ENCODE measurements at regions not wholly inside any gene's neighbourhood (a gene's known extent, or its start where the extent isn't known, plus 50 kb on each side); places are given as distances from the start of the nearest gene placed in this dataset.

DNA sequence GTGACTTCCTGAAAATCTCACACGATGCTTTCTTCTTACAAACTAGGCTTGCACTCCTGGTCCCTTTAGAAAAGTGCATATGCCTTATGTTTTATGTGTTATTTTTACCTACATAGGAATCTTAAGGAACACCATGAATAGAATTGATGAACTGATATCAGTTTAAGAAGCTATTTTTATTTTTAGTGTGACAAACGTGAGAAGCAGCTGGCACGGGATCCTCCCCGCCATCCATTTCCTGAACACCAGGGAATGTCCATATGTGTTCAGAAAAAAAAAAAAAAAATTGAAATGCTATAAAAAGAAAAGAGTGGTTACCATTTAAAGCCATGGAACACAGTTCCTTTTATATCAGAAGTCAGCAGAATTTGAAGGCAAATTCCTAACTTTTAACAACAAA is 1096.1 kb upstream of the PRKX start:
- dilution Hi-C loops (cut with MboI; ENCODE audit: extremely low pct_ligation_motif_present, low sequenced_read_pairs): no loop called here
- Histone ChIP-seq H3K4me3 (ENCODE audit: control insufficient read depth in 2 of 3, extremely low read depth in 1 of 3, insufficient read depth in 2 of 3, low read depth in 1 of 3, low read length in 3 of 3) (no peak overlapping the region), H3K36me3 (ENCODE audit: control insufficient read depth in 2 of 2, extremely low read depth in 1 of 2, insufficient read depth in 2 of 2, low read length in 2 of 2) (no peaks in the 10 kb centered on the region), H3K4me1 (ENCODE audit: control insufficient read depth, extremely low read depth, insufficient read depth, low read length) (no peaks in the 10 kb centered on the region), H2AFZ (ENCODE audit: control insufficient read depth, low read length) (no peak overlapping the region), H3K27me3 (ENCODE audit: control insufficient read depth, extremely low read depth, insufficient read depth, low read length) (no peaks in the 10 kb centered on the region), H3K4me2 (ENCODE audit: control insufficient read depth, extremely low read depth, insufficient read depth, low read depth, low read length) (no peak overlapping the region), H3K9me3 (ENCODE audit: control insufficient read depth, low read depth, low read length) (no peaks in the 10 kb centered on the region), H3K9me1 (ENCODE audit: control insufficient read depth, extremely low read depth, insufficient read depth, low read length) (no peaks in the 10 kb centered on the region), H3K9ac (ENCODE audit: control insufficient read depth, extremely low read depth, insufficient read depth, low read length) (no peak overlapping the region), H4K20me1 (ENCODE audit: control insufficient read depth, extremely low read depth, insufficient read depth, low read length) (no peaks in the 10 kb centered on the region), H3K79me2 (ENCODE audit: control insufficient read depth, insufficient read depth, low read length) (no peaks in the 10 kb centered on the region), H3K27ac (ENCODE audit: control insufficient read depth, insufficient read depth, low read length) (no peak overlapping the region)
- DNase-seq (ENCODE audit: low read depth, low spot score): no peak
- no peak for TF ChIP-seq EZH2 (IDR thresholded peaks at IDR 0.05; ENCODE audit: low read length)
- TF ChIP-seq, protein P1, sequence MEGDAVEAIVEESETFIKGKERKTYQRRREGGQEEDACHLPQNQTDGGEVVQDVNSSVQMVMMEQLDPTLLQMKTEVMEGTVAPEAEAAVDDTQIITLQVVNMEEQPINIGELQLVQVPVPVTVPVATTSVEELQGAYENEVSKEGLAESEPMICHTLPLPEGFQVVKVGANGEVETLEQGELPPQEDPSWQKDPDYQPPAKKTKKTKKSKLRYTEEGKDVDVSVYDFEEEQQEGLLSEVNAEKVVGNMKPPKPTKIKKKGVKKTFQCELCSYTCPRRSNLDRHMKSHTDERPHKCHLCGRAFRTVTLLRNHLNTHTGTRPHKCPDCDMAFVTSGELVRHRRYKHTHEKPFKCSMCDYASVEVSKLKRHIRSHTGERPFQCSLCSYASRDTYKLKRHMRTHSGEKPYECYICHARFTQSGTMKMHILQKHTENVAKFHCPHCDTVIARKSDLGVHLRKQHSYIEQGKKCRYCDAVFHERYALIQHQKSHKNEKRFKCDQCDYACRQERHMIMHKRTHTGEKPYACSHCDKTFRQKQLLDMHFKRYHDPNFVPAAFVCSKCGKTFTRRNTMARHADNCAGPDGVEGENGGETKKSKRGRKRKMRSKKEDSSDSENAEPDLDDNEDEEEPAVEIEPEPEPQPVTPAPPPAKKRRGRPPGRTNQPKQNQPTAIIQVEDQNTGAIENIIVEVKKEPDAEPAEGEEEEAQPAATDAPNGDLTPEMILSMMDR (optimal IDR thresholded peaks at IDR 0.05 in 1 of 3, IDR thresholded peaks at IDR 0.05 in 1 of 3, conservative IDR thresholded peaks at IDR 0.05 in 1 of 3; ENCODE audit: extremely low read depth in 1 of 3, insufficient read depth in 2 of 3, low read length in 3 of 3): no peak
- FAIRE-seq: no peak

DNA sequence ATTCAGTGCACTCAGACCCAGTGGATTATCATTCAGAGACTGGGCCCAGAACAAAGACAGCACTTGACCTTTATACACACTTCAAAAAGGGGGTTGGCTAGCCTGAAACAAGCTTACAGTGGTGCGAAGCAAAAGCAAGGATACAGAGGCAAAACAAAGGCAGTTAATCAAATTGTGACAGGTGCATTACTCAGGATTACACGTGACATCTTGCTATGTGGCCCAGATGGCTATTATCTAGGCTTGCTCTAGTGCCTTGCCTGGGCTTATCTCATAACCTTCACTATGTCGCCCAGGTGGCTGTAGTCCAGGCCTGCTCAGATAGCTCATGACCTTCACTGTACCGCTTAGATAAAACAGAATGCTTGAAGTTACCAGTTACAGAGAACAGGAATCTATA is 1092.1 kb upstream of the PRKX start:
- Histone ChIP-seq H3K4me3 (ENCODE audit: control insufficient read depth in 2 of 3, extremely low read depth in 1 of 3, insufficient read depth in 2 of 3, low read depth in 1 of 3, low read length in 3 of 3) (no peak overlapping the region), H3K9me3 (ENCODE audit: control insufficient read depth, low read depth, low read length) (no peaks in the 10 kb centered on the region), H3K4me1 (ENCODE audit: control insufficient read depth, extremely low read depth, insufficient read depth, low read length) (no peaks in the 10 kb centered on the region), H2AFZ (ENCODE audit: control insufficient read depth, low read length) (no peak overlapping the region), H4K20me1 (ENCODE audit: control insufficient read depth, extremely low read depth, insufficient read depth, low read length) (no peaks in the 10 kb centered on the region), H3K79me2 (ENCODE audit: control insufficient read depth, insufficient read depth, low read length) (no peaks in the 10 kb centered on the region), H3K9me1 (ENCODE audit: control insufficient read depth, extremely low read depth, insufficient read depth, low read length) (no peaks in the 10 kb centered on the region), H3K36me3 (ENCODE audit: control insufficient read depth in 2 of 2, extremely low read depth in 1 of 2, insufficient read depth in 2 of 2, low read length in 2 of 2) (no peaks in the 10 kb centered on the region), H3K9ac (ENCODE audit: control insufficient read depth, extremely low read depth, insufficient read depth, low read length) (no peak overlapping the region), H3K27ac (ENCODE audit: control insufficient read depth, insufficient read depth, low read length) (no peak overlapping the region), H3K4me2 (ENCODE audit: control insufficient read depth, extremely low read depth, insufficient read depth, low read depth, low read length) (no peak overlapping the region), H3K27me3 (ENCODE audit: control insufficient read depth, extremely low read depth, insufficient read depth, low read length) (no peaks in the 10 kb centered on the region)
- TF ChIP-seq, protein P1 (optimal IDR thresholded peaks at IDR 0.05 in 1 of 3, IDR thresholded peaks at IDR 0.05 in 1 of 3, conservative IDR thresholded peaks at IDR 0.05 in 1 of 3; ENCODE audit: extremely low read depth in 1 of 3, insufficient read depth in 2 of 3, low read length in 3 of 3): no peak
- no peak for TF ChIP-seq EZH2 (IDR thresholded peaks at IDR 0.05; ENCODE audit: low read length)
- FAIRE-seq (no peak), DNase-seq (ENCODE audit: low read depth, low spot score) (no peak)
- dilution Hi-C loops (cut with MboI; ENCODE audit: extremely low pct_ligation_motif_present, low sequenced_read_pairs): no loop called here
